ENCODE measurements at regions not wholly inside any gene's neighbourhood (a gene's known extent, or its start where the extent isn't known, plus 50 kb on each side); places are given as distances from the start of the nearest gene placed in this dataset.

DNA sequence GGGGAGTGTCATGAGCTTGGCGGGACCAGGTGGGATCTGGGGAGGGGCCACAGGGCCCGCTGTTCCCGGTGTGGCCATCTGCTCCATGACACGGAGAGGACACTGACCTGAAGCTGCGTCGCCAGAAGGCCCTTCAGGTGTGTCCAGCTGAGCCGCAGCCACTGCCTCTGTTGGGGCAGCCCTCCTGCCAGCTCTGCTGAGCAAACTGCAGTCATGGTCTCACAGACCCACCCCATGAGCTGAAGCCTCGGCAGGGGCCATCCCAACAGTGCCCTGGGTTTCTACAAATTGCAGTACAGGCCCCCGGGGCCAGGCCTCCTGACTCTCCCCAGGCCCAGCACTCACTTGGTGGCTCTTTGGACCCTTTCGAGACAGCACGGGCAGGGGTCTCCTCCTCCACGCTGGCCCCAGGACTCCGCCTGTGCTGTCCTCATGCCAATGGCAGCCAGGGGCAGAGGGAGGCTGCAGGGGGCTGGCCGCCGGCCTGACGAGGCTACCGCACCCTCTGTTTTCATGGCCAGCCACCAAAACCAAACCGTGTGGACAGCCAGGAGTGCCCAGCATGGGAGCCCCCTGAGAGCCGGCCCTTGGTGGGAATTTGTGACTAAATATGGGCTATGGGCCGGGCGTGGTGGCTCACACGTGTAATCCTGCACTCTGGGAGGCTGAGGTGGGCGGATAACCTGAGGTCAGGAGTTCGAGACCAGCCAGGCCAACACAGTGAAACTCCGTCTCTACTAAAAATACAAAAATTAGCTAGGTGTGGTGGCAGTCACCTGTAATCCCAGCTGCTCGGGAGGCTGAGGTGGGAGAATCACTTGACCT lies 175.2 kb upstream of the SALL3 start:
- no peaks in the 10 kb centered on the region for H3K79me2 ChIP-seq (ENCODE audit: control insufficient read depth, insufficient read depth, low read length)
- H4K20me1 ChIP-seq (ENCODE audit: control insufficient read depth, extremely low read depth, insufficient read depth, low read length) = no peaks in the 10 kb centered on the region
- no peak overlapping the region for H3K4me3 ChIP-seq (ENCODE audit: control insufficient read depth in 2 of 3, extremely low read depth in 1 of 3, insufficient read depth in 2 of 3, low read depth in 1 of 3, low read length in 3 of 3)
- no peaks in the 10 kb centered on the region for H3K27me3 ChIP-seq (ENCODE audit: control insufficient read depth, extremely low read depth, insufficient read depth, low read length)
- FAIRE-seq (no peak), DNase-seq (ENCODE audit: low read depth, low spot score) (no peak)
- no peak overlapping the region for H3K9ac ChIP-seq (ENCODE audit: control insufficient read depth, extremely low read depth, insufficient read depth, low read length)
- TF ChIP-seq EZH2 (IDR thresholded peaks at IDR 0.05; ENCODE audit: low read length) (no peak), CTCF (optimal IDR thresholded peaks at IDR 0.05 in 1 of 3, IDR thresholded peaks at IDR 0.05 in 1 of 3, conservative IDR thresholded peaks at IDR 0.05 in 1 of 3; ENCODE audit: extremely low read depth in 1 of 3, insufficient read depth in 2 of 3, low read length in 3 of 3) (no peak)
- H3K9me3 ChIP-seq (ENCODE audit: control insufficient read depth, low read depth, low read length) = peaks cover 10% of the 10 kb centered on the region
- no peak overlapping the region for H3K27ac ChIP-seq (ENCODE audit: control insufficient read depth, insufficient read depth, low read length)
- H3K4me1 ChIP-seq (ENCODE audit: control insufficient read depth, extremely low read depth, insufficient read depth, low read length) = no peaks in the 10 kb centered on the region
- no peak overlapping the region for H3K4me2 ChIP-seq (ENCODE audit: control insufficient read depth, extremely low read depth, insufficient read depth, low read depth, low read length)
- dilution Hi-C loops (cut with MboI; ENCODE audit: extremely low pct_ligation_motif_present, low sequenced_read_pairs) = no loop called here
- H2AFZ ChIP-seq (ENCODE audit: control insufficient read depth, low read length) = no peak overlapping the region
- no peaks in the 10 kb centered on the region for H3K9me1 ChIP-seq (ENCODE audit: control insufficient read depth, extremely low read depth, insufficient read depth, low read length)
- H3K36me3 ChIP-seq (ENCODE audit: control insufficient read depth in 2 of 2, extremely low read depth in 1 of 2, insufficient read depth in 2 of 2, low read length in 2 of 2) = no peaks in the 10 kb centered on the region

DNA sequence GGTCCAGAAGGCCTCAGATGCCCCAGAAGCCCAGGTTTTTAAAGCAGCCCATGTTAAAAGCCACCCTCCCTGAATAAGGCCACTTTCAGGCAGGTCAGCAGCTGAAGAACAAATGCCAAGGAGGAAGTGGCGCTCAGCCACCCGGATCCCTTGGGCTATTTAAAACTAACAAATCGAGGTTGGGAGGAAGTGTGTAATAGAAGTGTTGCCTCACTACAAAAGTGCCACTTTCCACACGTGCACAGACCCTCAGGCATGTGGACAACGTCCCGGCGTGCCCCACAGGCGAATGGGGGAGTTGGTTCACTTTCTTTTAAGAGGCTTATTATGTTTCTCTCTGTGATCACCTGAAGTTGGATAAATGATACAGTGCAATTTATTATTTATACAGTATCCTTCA lies 173.8 kb upstream of the SALL3 start:
- TF ChIP-seq EZH2 (IDR thresholded peaks at IDR 0.05; ENCODE audit: low read length) = no peak
- TF ChIP-seq CTCF (optimal IDR thresholded peaks at IDR 0.05 in 1 of 3, IDR thresholded peaks at IDR 0.05 in 1 of 3, conservative IDR thresholded peaks at IDR 0.05 in 1 of 3; ENCODE audit: extremely low read depth in 1 of 3, insufficient read depth in 2 of 3, low read length in 3 of 3) = no peak
- H3K9ac ChIP-seq (ENCODE audit: control insufficient read depth, extremely low read depth, insufficient read depth, low read length) = no peak overlapping the region
- FAIRE-seq (no peak), DNase-seq (ENCODE audit: low read depth, low spot score) (no peak)
- no peak overlapping the region for H3K27ac ChIP-seq (ENCODE audit: control insufficient read depth, insufficient read depth, low read length)
- no peaks in the 10 kb centered on the region for H3K79me2 ChIP-seq (ENCODE audit: control insufficient read depth, insufficient read depth, low read length)
- H3K4me2 ChIP-seq (ENCODE audit: control insufficient read depth, extremely low read depth, insufficient read depth, low read depth, low read length) = no peak overlapping the region
- no peaks in the 10 kb centered on the region for H3K4me1 ChIP-seq (ENCODE audit: control insufficient read depth, extremely low read depth, insufficient read depth, low read length)
- H3K9me3 ChIP-seq (ENCODE audit: control insufficient read depth, low read depth, low read length) = peaks cover 13% of the 10 kb centered on the region
- H2AFZ ChIP-seq (ENCODE audit: control insufficient read depth, low read length) = no peak overlapping the region
- dilution Hi-C loops (cut with MboI; ENCODE audit: extremely low pct_ligation_motif_present, low sequenced_read_pairs) = no loop called here
- H3K36me3 ChIP-seq (ENCODE audit: control insufficient read depth in 2 of 2, extremely low read depth in 1 of 2, insufficient read depth in 2 of 2, low read length in 2 of 2) = no peaks in the 10 kb centered on the region
- H3K9me1 ChIP-seq (ENCODE audit: control insufficient read depth, extremely low read depth, insufficient read depth, low read length) = no peaks in the 10 kb centered on the region
- H3K4me3 ChIP-seq (ENCODE audit: control insufficient read depth in 2 of 3, extremely low read depth in 1 of 3, insufficient read depth in 2 of 3, low read depth in 1 of 3, low read length in 3 of 3) = no peak overlapping the region
- no peaks in the 10 kb centered on the region for H4K20me1 ChIP-seq (ENCODE audit: control insufficient read depth, extremely low read depth, insufficient read depth, low read length)
- no peaks in the 10 kb centered on the region for H3K27me3 ChIP-seq (ENCODE audit: control insufficient read depth, extremely low read depth, insufficient read depth, low read length)

All from keratinocyte (primary cell).